Left renal cortex interstitium (tissue), 4 donors: ENCODE measurements at regions not wholly inside any gene's neighbourhood (a gene's known extent, or its start where the extent isn't known, plus 50 kb on each side); places are given as distances from the start of the nearest gene placed in this dataset.

Experiments used
- DNase-seq, 4 donors: peaks; one replicate each; pipeline ENCODE4 v3.0.0-alpha.2; 2013; ENCODE audit warnings: low read depth in 4 of 4, low spot score in 2 of 4, missing footprints in 1 of 4

DNA sequence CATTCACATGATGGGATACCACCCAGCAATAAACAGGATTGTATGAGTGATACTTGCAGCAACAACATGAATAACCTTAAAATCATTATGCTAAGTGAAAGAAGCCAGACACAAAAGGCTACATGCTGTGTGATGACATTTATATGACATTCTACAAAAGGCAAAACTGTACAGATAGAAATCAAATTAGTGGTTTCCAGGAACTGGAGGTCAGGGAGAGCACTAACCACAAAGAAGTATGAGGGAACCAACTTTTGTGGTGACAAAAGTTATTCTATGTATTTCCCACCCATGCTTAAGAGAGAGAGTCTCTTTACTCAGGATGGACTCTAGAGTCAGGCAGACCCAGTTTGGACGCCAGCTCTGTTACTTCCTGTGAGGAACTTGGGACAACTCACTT lies 364.5 kb upstream of the DAB1 start:
- no peak for DNase-seq

- no peak for DNase-seq
These were observed 360.5 kb upstream of the DAB1 start for GRCh38 chr1:57784356-57784755.

DNA sequence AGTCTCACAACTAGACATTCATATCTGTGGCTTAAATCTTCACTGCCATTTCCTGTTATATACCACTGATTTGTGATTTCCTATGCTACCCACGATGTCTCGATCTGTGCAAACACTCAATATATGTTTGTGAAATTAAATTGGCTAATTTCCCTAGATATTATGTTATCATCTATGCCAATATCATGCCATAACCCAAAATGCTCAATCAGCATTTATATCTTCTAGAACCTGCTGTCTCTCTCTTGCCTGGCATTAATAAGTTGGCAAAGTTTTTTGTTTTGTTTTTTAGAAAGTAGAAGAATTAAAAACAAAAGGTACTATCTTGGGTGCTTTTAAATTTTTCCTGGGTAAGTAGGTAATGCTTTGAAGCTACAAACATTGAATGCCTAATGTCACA lies 358.5 kb upstream of the DAB1 start:
- no peak for DNase-seq

GRCh38 chr1:57772580-57773195 lies 348.8 kb upstream of the DAB1 start:
- DNase-seq = no peak

GRCh38 chr1:57770772-57771171 lies 346.9 kb upstream of the DAB1 start:
- DNase-seq = no peak

DNA sequence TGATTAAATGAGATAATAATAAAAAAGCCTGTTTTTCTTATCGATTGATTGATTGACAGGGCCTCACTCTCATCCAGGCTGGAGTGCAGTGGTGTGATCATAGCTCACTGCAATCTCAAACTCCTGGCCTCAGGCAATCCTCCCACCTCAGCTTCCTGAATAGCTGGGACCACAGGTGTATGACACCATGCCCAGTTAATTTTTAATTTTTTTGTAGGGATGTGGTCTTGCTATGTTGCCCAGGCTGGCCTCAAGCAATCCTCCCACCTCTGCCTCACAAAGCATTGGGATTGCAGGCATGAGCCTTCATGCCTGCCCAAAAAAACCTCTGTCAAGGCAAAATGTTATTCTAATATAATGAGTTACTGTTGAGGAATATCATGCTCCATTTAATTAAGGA lies 346.4 kb upstream of the DAB1 start:
- DNase-seq = no peak

- no peak for DNase-seq
These were observed 337.8 kb upstream of the DAB1 start for GRCh38 chr1:57761628-57762027.

GRCh38 chr1:57752843-57753242 lies 329.0 kb upstream of the DAB1 start:
- no peak for DNase-seq

DNA sequence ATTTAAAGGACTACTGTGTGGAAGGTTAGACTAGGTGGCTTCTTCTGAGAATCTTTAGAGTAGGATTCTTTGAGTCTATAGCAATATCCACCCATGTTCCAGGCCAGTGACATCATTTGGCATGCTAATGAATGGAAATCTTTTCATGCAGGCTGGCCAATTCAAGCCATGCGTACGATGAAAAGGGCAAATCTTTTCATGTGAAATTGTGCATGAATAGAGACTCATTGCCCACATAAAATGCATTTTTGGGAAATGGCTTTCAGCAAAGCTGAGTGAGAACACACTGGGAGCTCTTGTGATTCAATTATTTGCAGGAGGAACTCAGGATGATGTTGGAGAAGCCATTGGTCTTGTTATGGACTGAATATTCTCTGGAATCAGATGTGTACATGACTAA lies 324.9 kb upstream of the DAB1 start:
- DNase-seq = no peak

- no peak for DNase-seq
These were observed 324.0 kb upstream of the DAB1 start for GRCh38 chr1:57747818-57748217.

DNA sequence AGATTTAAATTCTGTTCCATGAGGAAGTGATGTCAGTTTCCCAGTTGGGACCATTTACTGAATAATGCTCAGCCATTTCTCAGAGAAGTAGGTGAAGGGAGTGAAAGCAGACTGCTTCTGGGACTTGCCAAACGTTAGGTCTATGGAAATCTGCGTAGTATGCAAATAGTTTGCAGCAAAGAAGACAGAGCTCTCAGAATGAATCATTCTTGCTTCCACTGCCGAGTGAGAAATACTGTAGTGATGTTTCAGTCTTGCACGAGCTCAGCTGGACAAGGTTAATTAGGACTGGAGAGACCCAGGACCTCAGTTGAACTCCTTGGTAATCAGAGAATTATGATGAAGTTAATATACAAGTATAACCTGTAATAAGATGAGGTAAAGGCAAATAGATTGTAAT lies 317.7 kb upstream of the DAB1 start:
- DNase-seq = no peak

GRCh38 chr1:57736940-57737339 lies 313.1 kb upstream of the DAB1 start:
- DNase-seq = no peak

GRCh38 chr1:57729181-57729580 lies 305.3 kb upstream of the DAB1 start:
- DNase-seq = no peak

DNA sequence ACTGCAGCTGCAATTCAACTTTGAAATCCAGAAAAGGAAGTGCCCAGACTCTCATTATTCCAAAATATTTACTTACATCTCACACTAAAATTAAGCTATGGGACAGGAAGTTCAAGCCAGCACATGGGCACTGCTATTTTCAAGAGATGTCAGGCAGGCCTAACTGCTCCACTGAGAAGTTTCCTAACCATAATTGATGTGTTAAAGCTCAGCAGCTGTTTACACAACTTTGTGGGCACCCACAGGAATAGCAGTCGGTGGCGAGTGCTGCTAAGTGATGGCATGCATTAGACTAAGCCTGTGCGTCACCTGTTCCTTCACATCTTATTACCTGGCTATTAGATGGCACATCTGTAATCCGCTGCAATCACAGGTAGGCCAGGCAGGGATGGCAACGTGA lies 303.3 kb upstream of the DAB1 start:
- DNase-seq = no peak

DNA sequence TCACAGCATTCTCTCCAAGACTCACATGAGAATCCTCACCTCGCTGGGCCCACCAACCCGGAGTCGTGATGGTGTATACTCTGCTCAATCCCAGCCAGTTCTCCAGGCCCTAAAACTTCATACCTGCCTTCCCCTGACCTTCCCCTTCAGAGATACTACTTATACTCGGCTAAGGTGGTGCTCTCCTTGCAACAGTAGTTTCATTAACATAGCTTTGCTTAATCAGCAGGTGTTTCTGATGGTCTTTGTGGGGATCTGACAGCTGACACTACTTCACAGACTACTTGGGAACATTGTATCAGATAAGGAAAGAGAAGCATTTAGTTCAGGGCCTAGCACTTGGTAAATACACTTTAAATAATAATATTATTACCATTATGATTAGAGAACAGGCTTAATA lies 301.5 kb upstream of the DAB1 start:
- no peak for DNase-seq

- DNase-seq = no peak
These were observed 300.7 kb upstream of the DAB1 start for GRCh38 chr1:57724535-57724934.

DNA sequence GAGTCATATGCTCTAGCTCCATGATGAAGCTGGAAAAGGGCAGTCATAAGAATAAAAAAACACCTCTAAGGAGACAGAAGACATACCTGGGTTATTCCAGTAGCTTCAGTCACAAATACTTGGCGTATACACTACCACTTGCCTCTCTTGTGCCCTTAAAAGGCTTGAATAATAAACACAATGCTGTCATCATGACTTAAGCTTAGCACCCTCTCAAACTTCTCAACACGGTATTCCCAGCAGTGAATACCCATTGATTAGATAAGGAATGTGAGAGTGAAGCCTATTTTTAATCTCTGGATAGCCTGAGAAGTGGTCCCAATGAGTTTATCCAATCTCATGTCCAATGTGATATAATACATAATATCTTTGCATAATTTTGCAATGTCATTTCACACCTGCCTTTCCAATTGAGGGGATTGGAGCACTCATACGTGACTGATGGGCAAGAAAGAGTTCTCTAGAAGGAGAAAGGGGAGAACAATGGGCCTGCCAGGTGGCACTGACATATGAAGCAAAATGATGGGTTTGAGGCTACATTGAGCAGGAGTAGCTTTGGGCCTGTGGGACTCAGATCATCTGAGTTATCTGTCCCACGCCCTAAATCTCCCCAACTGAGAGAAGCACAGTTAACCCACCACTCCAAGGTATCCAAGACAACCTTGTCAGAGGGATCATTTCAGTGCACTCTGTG lies 298.6 kb upstream of the DAB1 start:
- DNase-seq = no peak

DNA sequence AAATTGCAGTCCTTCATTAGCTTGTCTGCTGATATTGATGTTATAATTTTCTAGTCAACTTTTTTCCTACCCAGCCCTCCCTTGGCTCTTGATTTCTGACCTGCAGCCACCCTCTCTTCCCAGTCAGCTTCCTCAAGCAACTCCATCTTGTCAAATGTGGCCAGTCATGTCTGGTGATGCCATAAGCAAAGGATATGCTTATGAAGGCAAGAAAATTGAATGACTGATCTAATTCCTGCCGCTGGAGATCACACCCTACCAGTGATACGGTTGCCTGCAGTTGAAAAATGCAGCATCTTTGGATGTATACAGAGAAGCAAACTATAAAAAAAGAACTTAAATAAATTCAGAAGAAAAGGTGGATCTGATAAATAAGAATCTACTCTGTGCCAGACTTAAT lies 297.1 kb upstream of the DAB1 start:
- DNase-seq = no peak

DNA sequence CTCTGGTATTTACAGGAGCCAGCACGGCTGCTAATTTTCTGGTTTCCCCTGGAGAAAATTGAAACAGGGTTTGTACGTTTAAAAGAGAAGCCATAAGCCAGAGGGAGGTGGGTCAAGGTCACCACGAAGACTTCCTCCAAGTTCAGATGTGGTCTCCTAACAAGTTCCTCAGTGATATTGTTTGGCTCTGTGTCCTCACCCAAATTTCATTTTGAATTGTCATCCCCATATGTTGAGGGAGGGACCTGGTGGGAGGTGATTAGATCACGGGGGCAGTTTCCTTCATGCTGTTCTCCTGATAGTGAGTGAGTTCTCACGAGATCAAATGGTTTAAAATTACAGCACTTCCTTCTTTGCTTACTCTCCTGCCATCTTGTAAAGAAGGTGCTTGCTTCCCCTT lies 295.4 kb upstream of the DAB1 start:
- DNase-seq = no peak

DNA sequence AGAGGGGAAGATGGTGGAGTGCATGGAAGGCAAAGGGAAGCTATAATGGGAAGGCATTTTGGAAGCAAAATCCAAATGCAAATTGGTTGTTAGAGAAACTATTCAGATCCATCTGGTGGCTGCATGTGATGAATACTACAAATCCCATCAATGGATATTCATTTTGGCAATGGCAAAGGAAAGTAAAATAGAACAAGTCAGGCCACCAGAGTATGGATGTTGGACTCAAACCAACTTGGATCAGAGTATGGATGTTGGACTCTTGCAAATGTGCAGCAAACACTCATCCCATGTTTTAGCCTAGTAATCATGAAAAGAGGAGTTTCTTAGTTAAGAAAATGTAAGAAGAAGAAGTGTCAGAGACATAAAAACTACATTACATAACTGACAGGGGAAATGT lies 289.6 kb upstream of the DAB1 start:
- no peak for DNase-seq

DNA sequence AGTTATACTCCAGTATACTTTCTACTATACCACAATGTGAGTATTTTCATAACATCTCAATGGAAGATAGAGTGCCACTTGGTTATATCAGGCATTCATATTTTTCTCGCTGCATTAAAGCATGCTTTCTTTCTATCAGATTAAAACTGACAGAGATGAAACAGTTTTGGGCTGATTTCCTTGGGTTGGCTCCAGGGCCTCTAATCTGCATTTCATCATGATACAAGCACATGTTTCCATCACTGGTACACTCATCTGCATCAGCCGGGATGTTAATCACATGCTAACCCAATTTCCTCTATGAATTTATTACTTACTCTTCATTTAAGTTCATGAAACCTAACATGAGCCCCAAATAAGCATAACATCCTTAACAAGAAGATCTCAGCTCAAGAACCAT lies 289.0 kb upstream of the DAB1 start:
- DNase-seq = no peak

DNA sequence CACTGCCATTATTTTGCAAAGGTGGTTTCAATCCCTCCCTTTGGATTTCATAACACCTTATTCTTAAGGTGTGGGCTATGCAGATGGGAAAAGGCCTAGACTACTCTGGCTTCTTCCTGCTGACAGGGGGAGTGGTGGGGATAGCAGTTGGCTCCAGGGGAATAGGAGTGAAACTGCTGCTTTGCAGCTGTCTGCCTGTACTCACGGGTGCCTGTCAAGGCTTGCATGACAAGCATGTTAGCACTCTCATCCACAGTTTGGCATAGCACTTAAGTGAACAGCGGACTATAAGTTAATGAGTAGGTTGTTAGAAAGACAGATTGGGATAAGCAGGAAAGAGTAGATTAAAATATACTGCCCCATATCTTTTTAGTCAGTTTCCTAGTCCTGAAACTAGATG lies 287.5 kb upstream of the DAB1 start:
- no peak for DNase-seq

DNA sequence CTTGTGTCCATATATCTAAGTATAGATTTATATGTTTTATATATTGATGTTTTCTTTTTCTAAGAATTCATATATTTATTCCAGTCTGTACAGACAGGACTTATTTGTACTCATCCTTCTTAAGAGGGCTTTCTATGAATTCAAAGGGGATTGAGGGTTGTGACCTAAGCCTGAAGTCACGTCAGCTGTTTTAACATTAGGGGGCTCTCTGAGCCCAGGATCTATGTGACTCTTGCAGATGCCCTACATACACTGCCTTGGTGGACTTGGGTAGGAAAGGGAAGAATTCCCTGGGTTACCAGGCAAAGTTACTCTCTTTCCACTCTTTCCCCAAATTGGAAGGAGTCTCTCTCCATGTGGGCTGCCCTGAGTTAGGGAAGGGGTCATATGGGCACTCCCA lies 283.8 kb upstream of the DAB1 start:
- DNase-seq = no peak
